GM19023 (cell line): ENCODE measurements at regions not wholly inside any gene's neighbourhood (a gene's known extent, or its start where the extent isn't known, plus 50 kb on each side); places are given as distances from the start of the nearest gene placed in this dataset.

ENCODE experiments used
- ATAC-seq: cut with Tn5 transposase; IDR thresholded peaks from one replicate; pipeline ENCODE4 v1.9.1; 2021; ENCODE audit warnings: mild to moderate bottlenecking, moderate library complexity; ENCODE audit not compliant: unreplicated experiment

DNA sequence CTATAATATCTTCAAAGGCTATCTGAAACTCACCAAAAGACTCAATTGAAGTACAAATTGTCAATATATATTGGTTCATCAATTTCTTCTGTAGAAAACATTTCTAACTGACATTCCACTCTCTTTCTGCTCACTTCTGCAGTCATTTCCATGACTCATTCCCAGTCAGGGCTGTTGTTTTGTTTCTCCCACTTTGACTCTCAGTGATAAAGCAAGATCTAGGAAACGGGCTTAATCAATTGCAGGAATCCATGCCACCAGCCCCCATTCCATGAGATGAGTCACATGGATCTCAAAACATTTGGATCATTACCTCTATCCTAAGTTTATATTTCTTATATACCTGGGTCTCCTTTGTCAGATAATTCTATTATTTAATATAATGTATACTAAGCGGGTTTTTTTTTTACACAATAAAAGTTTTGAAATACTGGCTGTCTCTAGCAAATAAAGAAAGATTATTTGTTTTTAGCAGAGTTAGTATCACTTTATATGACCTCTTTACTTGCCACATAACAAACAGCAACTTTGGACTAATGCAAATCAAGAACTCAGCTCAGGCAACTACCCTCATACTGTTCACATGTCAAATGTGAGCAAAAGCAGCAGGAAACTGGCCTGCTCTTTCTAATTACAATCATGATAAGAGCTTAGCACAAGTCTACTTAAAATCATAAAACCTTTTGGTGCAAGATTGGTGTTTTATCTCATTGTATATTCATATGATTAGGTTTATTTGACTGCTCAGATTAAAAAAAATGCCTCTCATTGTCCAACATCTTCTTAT is 251.1 kb upstream of the PIK3C3 start:
- no peak for ATAC-seq

DNA sequence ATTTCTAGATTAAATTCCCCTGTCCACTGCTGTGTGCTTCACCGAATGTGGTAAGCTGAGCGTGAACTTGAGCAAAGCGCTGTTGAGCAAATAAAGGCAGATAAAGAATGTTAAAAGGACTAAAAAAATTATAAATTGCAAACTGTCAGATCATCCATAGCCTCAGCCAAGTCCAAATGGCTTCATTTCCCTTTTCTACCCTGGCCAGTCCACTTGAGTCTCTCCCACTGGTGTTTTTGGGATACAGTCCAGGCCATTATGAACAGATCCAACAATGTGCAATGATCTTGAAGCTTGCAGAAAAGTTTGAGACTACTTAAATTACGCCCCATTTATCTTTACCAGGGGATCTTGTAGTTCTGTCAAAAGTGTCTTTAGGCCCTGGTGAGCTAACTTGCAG is 254.6 kb upstream of the PIK3C3 start:
- ATAC-seq = no peak

DNA sequence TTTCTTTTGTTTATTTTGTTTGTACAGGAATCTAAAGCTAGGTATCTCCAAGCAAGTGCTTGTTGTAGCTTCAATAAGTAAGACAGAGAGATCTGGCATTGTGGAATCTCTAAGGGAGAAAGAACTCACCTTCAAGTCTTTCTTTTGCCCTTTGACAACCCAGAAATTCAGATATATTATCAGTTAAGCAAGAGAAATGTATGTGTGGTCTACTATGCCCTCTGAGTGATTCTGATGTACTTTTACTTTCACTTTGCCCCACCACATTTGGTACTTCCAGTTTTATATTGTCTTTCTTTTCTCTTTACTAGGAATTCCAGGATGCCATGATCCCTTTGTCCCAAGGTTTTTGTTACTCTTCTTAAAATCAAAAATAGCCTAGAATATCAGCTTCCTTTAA is 259.6 kb upstream of the PIK3C3 start:
- no peak for ATAC-seq

DNA sequence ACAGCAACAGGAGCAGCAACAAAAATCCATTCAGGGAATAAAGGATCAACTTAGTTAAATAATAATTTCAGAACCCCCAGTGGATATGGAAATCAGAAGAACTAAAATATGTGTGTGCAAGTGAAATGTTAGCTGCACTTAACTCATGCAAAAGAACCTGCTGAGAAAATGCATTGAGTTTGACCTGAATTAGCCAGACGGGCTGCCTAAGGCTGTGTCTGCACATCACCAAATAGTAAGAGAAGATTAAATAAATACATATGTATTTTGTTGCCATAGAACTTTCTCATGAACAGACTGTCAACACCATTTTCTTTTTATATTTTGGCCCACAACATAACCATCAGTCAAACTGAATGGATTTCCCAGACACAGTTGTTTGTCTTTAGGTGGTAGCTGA is 262.0 kb upstream of the PIK3C3 start:
- ATAC-seq = no peak

DNA sequence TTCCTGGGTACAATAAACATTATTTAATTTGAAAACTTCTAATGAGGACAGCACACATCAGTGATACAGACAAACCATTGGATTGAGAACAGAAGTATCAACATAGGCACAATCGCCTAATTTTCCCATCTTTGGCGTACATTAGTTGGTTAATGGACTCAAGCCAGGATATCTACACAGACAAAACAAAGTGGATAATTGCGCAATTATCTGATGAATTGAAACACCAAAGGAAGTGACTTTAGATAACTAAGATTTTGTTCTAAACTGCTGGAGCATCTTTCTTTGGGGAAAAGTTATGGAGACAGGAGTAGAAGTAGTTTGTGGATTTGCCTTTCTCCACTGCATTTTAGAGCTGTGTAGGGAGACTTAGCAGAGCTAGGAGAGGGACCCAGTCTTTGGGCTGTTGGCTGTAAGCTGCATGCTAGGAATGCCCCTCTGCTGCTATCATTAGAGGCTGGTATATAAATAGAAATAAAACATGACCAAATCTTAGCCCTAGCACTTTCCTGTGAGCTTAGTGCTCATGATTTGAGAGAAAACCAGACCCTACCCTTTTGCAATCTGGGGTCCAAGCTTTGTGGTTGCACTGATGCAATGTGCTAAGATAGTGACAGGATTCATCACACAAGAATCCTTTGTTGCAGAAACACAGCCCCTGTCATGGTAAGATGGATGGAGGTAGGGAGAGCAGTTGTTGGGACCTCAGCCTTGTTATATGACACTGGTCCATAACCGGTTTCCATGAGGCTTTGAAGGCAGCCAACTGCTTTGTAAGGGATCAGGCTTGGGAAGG is 264.5 kb upstream of the PIK3C3 start:
- ATAC-seq = no peak

DNA sequence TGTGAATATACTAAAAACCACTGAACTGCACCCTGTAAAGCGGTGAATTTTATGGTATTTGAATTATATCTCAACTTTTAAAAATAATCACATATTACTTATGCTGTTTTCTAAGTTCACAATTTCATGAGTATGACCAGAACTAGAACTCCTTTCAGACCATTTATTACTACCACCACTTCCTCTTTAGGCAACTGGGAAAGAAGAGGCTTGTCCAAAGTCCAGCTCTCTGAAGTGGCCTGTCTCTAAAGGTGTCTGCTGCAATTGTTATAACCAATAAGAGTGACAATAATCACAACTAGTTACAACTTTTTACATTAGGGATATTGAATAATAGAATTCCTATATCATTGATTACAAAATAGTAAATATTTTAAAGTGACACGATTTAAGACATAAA is 267.9 kb upstream of the PIK3C3 start:
- ATAC-seq = no peak

DNA sequence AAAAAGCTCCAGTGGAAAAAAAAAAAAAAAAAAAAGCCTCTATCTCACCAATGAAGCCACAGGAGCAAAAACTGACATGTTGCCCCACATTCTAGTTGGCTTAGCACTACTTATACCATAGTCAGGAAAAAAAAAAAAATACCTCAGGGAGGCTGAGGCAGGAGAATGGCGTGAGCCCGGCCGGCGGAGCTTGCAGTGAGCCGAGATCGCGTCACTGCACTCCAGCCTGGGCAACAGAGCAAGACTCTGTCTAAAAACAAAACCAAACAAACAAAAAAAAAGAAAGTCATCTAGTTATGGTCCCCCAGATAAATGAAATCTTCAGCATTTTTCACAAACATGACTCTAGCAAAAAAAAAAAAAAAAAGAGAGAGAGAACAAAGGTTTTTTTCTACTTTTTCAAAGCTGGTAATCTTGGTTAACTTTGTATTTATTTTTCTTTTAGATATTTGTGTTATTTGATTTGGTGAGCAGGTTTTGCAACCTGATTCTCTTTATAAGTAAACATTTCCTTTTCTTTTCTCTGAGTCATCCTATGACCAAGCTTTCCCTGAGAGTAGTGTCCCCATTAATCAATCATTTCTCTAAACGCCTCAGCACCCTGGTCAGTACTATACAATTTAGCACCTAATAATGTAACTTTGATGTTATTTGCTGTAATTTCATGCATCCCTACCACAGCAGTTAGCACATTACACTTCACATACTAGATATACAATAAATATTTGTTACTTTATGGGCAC is 273.7 kb upstream of the PIK3C3 start:
- no peak for ATAC-seq

DNA sequence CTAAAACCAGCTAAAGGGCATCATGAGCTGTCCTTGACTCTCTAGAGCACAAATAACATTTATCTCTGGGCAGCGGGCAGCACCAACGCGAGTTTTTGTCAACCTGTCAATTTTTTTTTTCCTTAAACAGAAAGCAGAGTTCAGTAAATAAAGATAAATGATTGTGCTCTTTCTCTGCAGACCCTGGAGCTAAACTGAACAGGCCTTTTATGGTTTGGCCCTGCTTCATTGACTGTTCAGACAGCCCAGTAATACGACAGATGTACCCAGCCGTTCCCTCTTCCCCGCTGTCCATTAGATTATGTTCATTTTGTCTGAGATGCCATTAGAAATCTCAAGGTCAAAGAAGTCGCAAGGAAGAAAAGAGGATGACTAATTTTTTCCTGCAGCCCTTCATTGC is 280.5 kb upstream of the PIK3C3 start:
- ATAC-seq = no peak

DNA sequence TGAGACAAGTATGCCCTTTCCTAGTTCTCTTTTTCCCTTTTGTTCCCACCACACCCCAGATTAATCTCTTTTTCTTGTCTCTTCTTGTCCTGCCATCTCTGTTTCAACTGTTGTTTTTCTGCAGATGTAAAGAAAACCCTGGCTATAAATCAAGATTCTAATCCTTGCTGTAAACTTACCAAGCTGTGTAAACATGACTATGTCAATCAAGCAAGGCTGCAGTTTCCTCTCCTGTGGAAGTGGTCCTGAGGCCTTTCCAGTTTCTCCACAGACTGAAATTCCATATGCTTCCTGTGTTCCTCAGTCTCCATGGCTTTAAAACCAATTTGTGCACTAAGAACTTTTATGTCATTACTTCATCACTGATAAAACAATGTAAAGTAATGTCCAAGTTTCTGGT is 288.8 kb upstream of the PIK3C3 start:
- no peak for ATAC-seq

DNA sequence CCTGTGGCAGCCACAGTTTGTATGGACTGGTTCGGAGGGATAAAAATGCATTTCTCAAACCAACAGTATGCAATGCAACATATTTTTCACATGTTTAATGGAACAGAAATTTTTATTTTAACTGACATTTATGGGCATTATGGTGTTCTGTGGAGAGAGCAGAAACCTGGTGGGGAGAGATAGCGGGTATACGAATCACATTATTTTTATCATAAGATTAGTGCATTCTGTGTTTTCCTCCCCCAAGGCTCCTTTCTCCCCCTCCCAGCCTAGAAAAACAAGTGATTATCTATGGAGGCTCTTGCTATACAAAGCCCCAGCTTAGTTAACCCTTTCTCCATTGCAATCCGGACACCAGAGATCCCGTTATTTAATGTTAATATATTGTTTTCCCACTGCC is 289.8 kb upstream of the PIK3C3 start:
- ATAC-seq = no peak

DNA sequence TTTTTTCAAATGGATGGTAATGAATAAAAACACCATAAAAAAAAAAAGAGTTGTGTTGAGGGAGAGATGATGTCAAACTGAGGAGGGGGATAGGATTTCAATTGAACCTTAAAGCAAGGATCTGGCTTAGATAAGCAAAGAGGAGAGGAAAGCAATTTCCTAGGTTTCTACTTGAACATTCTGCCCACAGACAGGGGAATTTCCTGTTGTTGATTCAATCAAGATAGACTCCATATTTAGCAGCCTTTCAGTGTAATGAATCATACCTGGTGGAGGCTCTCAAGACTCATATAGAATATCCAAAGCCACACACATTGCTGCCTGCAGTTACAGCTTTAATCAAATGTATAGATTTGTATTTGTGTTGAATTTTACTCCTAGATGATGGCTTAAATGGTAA is 294.4 kb upstream of the PIK3C3 start:
- ATAC-seq = no peak

DNA sequence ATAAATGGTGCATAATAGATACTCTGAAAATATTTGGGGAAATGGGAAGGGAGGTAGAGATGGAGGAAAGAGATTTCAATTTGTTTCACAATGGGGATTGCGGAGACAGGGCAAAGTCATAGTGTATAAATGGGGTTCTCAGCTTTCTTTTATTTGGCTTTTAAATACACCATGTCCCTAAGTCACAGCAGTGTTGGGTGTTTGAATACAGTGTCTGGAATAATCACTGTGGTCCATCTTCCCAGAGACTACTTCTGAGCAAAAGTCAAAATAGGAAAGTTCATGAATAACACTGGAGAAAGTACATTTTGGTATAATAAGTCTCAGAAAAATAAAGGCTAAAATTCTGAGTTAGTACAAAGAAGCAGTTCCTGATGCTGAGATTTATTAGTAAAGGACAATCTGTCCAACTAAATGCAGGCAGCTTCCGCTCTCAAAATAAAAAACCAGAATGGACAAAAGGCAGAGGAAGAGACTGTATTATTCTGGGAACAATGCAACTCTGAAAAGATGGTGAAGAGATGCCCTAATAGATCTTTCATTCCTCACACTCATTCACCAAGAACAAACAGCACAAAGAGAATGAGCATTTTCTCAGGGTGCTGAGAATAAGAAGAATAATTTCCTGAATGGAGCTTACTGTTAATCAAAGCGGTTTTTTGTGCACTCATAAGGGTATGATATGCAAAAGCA is 295.4 kb upstream of the PIK3C3 start:
- ATAC-seq = no peak

DNA sequence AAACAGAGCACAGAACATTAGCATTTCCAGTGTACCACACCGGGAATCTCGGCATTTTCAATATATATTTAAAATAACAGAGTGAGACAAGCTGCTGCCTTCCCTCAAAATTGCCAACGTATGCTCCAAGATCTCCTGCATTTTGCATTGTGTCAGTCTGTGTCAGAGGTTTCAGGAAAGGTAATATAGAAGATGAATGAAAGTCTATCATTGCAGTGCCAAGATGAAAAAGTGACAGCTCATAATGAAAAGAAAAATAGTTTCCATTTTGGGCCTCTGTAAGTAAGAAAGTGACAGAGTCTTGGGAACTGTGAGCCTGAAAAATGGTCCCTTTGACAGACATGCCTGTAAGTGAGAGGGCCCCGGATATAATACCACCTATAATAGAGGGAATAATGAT is 297.8 kb upstream of the PIK3C3 start:
- ATAC-seq = no peak

DNA sequence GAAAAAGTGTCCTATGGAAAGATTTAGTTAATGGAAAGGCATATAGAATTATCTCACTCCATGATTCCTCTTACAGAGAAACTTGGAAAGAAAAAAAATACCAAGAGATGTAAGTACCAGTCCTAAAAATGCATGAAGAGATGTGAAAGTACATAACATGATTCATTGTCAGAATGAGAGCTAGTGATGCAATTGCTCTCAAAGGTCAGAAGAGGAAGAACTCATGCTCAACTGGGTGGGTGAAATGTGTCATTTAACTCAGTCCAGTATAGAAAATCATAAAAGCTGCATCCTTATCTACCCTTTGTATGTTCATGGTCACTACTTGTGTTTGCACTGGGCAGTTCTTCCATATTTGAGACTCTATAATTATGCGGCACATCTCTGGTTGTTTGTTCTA is 300.0 kb upstream of the PIK3C3 start:
- no peak for ATAC-seq

DNA sequence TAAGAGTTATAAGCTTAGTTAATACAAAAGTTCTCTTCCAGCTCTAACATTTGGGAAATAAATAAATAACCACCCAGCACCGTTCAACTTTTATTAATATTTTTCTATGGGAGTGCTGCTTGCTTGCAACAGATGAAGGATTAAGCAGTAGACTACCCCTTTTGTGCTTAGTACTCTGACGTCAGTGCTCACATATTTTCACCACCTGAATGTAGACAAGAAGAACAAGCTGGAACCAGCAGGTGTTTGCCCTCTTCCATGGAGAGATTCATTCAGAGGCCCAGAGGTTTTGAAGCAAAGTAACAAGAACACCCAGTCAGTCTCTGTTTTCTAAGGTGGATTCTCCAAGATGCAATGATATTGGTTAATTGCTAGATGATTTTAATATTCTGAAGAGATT is 307.1 kb upstream of the PIK3C3 start:
- ATAC-seq = no peak

DNA sequence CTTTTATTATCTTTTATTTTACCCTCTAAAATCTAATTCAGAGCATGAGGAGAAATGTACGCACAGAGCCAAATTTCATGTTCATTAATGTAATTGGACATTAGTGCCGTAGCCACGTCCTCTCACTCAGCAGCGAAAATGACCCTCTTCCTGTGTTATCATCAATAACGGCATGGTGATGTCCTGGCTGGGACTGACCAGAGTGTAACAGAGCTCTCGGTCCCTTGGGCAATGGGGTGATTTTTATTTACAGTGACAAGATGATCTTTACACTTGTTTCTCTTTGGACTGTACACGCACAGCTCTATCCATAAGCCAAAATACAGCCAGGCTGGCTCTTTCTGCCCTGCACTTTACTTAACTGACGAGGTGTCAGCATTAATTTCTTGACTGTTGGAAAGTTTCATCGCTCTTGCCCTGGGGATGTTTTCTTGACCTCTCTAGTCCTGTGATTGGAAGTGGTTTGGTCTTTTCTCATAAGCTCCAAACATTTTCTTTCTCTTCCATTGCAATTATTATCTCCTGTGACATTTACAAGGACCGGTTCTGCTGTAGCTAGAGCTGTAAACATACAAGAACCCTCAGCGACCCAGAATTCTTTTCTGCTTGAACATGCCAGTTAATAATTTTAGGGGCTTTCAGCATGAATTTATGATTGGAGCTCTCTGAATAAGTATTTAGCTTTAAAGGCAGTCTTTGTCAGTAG is 308.0 kb upstream of the PIK3C3 start:
- no peak for ATAC-seq

DNA sequence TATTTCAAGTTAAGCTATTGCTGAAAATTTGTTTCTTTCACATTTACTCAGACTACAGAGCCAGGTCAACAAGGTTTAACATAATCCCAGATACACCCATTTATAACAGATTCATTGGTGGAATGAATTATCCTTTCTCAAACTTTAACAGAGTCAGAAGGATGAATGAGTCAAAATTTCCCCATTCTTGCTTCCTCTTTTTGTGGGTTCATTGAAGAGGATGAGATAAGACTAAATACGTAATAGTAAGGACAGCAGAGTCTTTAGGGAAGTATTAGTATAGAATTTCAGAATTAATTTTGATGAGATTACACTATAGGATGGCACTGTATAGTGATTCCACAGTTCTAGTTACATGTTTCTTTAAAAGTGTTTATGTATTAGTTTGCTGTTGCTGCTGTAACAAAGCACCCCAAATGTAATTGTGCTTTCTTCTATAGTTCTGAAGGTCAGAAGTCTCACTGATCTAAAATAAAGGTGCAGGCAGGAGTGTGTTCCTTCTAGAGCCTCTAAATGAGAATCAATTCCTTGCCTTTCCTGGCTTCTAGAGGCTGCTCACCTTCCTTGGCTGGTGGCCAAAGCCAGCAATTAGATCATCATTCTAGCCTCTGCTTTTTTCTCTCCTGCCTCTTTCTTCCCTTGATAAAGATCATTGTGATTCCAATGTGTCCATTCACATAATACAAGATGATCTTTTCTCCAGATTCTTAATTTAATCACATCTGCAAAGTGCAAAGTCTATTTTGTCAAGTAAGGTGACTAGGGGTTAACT is 309.3 kb upstream of the PIK3C3 start:
- ATAC-seq = no peak

DNA sequence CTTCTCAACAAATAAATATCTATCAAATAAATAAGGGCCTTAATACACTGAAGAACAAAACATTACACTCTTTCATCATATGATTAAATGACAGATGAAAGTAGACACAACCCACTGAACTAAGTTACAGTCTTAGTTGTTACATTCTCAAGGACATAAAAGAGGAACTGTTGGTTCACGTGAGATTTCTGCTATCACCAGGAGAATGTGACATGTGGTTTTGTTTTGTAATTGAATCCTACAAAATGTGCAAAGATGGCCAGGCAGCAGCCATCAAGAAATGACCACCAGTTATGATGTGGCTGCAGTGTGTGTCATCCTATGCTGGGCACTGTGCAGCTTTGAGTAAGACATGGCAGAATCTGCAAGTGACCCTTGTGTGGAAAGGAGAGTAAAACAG is 310.6 kb upstream of the PIK3C3 start:
- no peak for ATAC-seq

DNA sequence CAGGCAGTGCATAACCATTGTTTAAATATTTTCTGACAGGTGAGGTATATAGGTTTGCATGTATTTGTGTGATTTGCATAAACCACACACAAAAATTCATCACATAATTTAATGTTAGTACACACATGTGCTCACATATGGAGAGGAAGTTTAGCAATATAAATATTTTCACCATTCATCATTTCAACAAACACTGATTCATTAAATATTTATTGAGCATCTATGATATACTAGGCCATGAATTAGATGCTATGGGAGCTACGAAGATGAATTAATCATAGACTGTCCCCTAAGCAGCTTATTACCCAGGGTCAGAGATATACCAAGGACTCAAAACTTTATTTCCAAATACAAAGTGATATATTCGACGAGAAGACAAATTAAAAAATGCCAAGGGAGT is 311.6 kb upstream of the PIK3C3 start:
- no peak for ATAC-seq

DNA sequence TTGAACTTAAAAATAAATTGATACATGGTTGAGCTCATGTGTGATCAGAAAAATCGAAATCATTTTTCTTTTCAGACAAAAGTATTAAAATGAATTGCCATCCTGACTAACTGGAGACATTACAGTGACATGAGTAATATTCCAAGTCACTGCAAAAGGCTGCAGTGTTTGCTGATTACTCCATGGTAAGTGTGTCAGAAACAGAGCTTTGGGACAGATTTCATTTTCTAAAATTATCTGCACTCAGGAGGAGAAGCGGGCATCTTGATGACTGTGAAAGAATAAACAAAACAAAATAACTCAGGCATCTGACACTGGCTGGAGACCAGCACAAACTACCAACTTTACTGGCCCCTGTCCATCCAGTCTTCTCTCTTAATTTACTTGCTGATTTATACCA is 312.3 kb upstream of the PIK3C3 start:
- no peak for ATAC-seq
